ENCODE measurements at regions not wholly inside any gene's neighbourhood (a gene's known extent, or its start where the extent isn't known, plus 50 kb on each side); places are given as distances from the start of the nearest gene placed in this dataset.

GRCh38 chr2:23073671-23074070 lies 311.3 kb upstream of the KLHL29 start:
- Histone ChIP-seq H3K9ac (ENCODE audit: low read length) (no peak overlapping the region), H3K4me3 (ENCODE audit: low read length) (no peak overlapping the region), H3K9me3 (ENCODE audit: control insufficient read depth, low read length) (no peaks in the 10 kb centered on the region), H3K27me3 (replicated peaks; ENCODE audit: control insufficient read depth, insufficient read depth, low read length) (no peaks in the 10 kb centered on the region), H3K4me1 (ENCODE audit: control insufficient read depth, insufficient read depth, low read length) (no peaks in the 10 kb centered on the region), H3K36me3 (ENCODE audit: control insufficient read depth, insufficient read depth, low read length, severe bottlenecking) (no peaks in the 10 kb centered on the region)
- no peak for DNase-seq (ENCODE audit: low read depth)

DNA sequence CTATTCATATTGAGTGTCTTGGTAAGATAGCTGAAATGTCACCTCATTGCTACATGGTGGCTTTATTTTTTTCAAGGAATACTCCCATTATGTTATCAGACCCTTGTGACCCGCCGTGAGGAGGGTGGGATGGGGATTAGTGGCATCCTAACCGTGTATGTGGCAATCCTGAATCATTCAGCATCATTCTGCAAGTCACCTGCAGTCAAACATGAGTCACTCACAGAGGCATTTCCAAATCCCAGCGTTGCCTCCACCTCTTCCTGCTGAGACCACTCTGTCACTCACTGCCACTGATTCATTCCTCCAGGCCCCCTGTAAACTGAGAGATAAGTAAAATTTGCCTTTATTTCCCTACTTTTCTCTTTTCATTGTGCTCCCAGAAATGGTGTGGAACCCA lies 307.4 kb upstream of the KLHL29 start:
- Histone ChIP-seq H3K27me3 (replicated peaks; ENCODE audit: control insufficient read depth, insufficient read depth, low read length) (no peaks in the 10 kb centered on the region), H3K9me3 (ENCODE audit: control insufficient read depth, low read length) (peaks cover 14% of the 10 kb centered on the region), H3K9ac (ENCODE audit: low read length) (no peak overlapping the region), H3K36me3 (ENCODE audit: control insufficient read depth, insufficient read depth, low read length, severe bottlenecking) (no peaks in the 10 kb centered on the region), H3K4me3 (ENCODE audit: low read length) (no peak overlapping the region), H3K4me1 (ENCODE audit: control insufficient read depth, insufficient read depth, low read length) (no peaks in the 10 kb centered on the region)
- no peak for DNase-seq (ENCODE audit: low read depth)

DNA sequence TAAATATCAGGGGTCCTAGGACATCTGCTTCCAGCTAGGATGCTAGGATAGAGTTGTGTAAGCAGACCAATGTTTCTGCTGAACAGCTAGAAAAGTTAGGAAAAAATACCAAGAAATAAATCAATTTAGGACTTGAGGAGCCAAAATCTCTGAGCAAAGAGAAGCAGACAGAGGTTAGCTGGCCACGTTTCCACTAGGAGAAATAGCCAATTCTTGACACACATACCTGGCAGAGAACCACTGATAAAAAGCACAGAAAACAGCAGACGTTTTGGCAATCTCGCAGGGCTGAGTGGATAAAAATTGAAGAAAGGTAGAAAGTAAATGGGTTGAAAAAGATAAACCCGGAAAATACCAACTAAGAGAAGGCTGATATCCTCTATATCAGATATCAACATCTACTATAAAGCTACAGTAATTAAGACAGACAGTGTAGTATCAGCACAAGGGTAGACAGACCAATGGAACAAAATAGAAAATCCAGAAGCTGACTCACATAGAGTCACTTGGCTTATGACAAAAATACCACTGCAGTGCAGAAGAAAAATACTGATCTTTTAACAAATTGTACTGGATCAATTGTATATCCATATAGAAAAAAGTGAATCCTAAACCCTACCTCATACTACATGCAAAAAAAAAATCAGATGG lies 306.1 kb upstream of the KLHL29 start:
- no peak overlapping the region for H3K4me3 ChIP-seq (ENCODE audit: low read length)
- H3K9ac ChIP-seq (ENCODE audit: low read length) = no peak overlapping the region
- H3K27me3 ChIP-seq (replicated peaks; ENCODE audit: control insufficient read depth, insufficient read depth, low read length) = no peaks in the 10 kb centered on the region
- H3K9me3 ChIP-seq (ENCODE audit: control insufficient read depth, low read length) = peaks cover 14% of the 10 kb centered on the region
- H3K36me3 ChIP-seq (ENCODE audit: control insufficient read depth, insufficient read depth, low read length, severe bottlenecking) = no peaks in the 10 kb centered on the region
- no peak for DNase-seq (ENCODE audit: low read depth)
- H3K4me1 ChIP-seq (ENCODE audit: control insufficient read depth, insufficient read depth, low read length) = no peaks in the 10 kb centered on the region

DNA sequence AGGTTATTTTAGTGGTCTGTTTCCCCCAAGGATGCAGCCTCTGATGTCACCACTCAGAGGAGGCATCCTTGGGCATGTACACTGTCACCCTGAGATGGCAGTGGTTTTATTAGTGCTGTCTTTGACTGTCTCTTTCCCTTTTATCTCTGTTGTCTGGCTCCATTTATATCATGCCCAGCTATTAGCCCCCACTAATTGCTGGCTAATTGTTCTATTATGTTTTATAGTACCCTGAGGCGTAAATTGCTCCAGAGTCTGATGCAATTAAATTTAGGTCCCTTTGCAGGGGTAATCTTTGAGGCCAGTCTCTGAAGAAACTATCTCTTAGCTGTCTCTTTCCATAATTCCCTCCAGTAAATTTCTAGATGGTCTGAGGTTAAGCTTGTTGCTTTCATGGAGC lies 301.0 kb upstream of the KLHL29 start:
- Histone ChIP-seq H3K27me3 (replicated peaks; ENCODE audit: control insufficient read depth, insufficient read depth, low read length) (no peaks in the 10 kb centered on the region), H3K9me3 (ENCODE audit: control insufficient read depth, low read length) (peaks cover 14% of the 10 kb centered on the region), H3K36me3 (ENCODE audit: control insufficient read depth, insufficient read depth, low read length, severe bottlenecking) (no peaks in the 10 kb centered on the region), H3K4me3 (ENCODE audit: low read length) (no peak overlapping the region), H3K4me1 (ENCODE audit: control insufficient read depth, insufficient read depth, low read length) (no peaks in the 10 kb centered on the region), H3K9ac (ENCODE audit: low read length) (no peak overlapping the region)
- DNase-seq (ENCODE audit: low read depth) = no peak

GRCh38 chr2:23091019-23091418 lies 294.0 kb upstream of the KLHL29 start:
- H3K9me3 ChIP-seq (ENCODE audit: control insufficient read depth, low read length) = peaks cover 4% of the 10 kb centered on the region
- no peaks in the 10 kb centered on the region for H3K36me3 ChIP-seq (ENCODE audit: control insufficient read depth, insufficient read depth, low read length, severe bottlenecking)
- no peak overlapping the region for H3K9ac ChIP-seq (ENCODE audit: low read length)
- H3K27me3 ChIP-seq (replicated peaks; ENCODE audit: control insufficient read depth, insufficient read depth, low read length) = no peaks in the 10 kb centered on the region
- no peak overlapping the region for H3K4me3 ChIP-seq (ENCODE audit: low read length)
- DNase-seq (ENCODE audit: low read depth) = no peak
- no peaks in the 10 kb centered on the region for H3K4me1 ChIP-seq (ENCODE audit: control insufficient read depth, insufficient read depth, low read length)

- Histone ChIP-seq H3K36me3 (ENCODE audit: control insufficient read depth, insufficient read depth, low read length, severe bottlenecking) (no peaks in the 10 kb centered on the region), H3K4me3 (ENCODE audit: low read length) (no peak overlapping the region), H3K9me3 (ENCODE audit: control insufficient read depth, low read length) (peaks cover 4% of the 10 kb centered on the region), H3K9ac (ENCODE audit: low read length) (no peak overlapping the region), H3K4me1 (ENCODE audit: control insufficient read depth, insufficient read depth, low read length) (no peaks in the 10 kb centered on the region), H3K27me3 (replicated peaks; ENCODE audit: control insufficient read depth, insufficient read depth, low read length) (no peaks in the 10 kb centered on the region)
- no peak for DNase-seq (ENCODE audit: low read depth)
These were observed 293.1 kb upstream of the KLHL29 start for GRCh38 chr2:23091900-23092299.

DNA sequence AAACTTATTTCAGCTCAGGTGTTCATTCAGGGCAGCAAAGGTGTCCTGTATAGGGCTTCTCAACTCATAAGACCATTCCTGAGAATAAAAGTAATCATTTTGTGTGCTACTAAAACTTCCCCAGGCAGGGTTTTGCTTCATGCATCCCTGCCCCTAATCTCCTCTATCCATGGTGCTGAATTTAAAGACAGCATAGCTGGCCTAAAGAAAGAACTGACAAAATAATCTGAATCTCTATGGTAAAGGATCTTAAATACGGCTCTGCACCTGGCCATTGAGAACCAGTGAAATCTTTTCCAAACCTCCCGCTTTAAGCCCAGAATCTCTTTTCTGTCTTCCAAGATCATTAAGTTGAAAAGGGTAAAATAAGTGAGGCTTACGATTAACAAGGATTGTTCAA lies 292.1 kb upstream of the KLHL29 start:
- peak; percentile 48 for DNase-seq (ENCODE audit: low read depth)
- Histone ChIP-seq H3K9me3 (ENCODE audit: control insufficient read depth, low read length) (peaks cover 4% of the 10 kb centered on the region), H3K9ac (ENCODE audit: low read length) (no peak overlapping the region), H3K4me1 (ENCODE audit: control insufficient read depth, insufficient read depth, low read length) (peaks cover 4% of the 10 kb centered on the region), H3K36me3 (ENCODE audit: control insufficient read depth, insufficient read depth, low read length, severe bottlenecking) (no peaks in the 10 kb centered on the region), H3K27me3 (replicated peaks; ENCODE audit: control insufficient read depth, insufficient read depth, low read length) (no peaks in the 10 kb centered on the region), H3K4me3 (ENCODE audit: low read length) (no peak overlapping the region)

DNA sequence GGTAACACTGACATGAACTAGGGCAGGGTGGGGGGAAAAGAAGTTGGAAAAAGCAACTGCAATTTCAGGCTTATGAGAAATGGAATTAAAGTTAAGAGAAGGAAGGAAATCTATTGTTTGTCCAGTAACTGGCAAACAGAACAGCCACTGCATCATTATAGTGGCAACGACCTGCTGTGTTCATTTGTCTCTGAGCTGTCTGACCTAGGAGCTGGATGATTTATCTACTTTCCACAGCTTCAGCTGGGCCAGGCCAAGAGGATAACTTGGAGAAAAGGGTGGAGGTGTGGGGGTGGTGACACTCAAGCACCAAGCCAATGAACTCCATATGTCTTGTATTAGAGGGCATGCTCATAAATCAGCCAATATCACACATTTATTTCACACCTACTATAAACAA lies 291.5 kb upstream of the KLHL29 start:
- no peak for DNase-seq (ENCODE audit: low read depth)
- Histone ChIP-seq H3K36me3 (ENCODE audit: control insufficient read depth, insufficient read depth, low read length, severe bottlenecking) (no peaks in the 10 kb centered on the region), H3K9ac (ENCODE audit: low read length) (no peak overlapping the region), H3K27me3 (replicated peaks; ENCODE audit: control insufficient read depth, insufficient read depth, low read length) (no peaks in the 10 kb centered on the region), H3K4me1 (ENCODE audit: control insufficient read depth, insufficient read depth, low read length) (peaks cover 4% of the 10 kb centered on the region), H3K9me3 (ENCODE audit: control insufficient read depth, low read length) (peaks cover 4% of the 10 kb centered on the region), H3K4me3 (ENCODE audit: low read length) (no peak overlapping the region)

DNA sequence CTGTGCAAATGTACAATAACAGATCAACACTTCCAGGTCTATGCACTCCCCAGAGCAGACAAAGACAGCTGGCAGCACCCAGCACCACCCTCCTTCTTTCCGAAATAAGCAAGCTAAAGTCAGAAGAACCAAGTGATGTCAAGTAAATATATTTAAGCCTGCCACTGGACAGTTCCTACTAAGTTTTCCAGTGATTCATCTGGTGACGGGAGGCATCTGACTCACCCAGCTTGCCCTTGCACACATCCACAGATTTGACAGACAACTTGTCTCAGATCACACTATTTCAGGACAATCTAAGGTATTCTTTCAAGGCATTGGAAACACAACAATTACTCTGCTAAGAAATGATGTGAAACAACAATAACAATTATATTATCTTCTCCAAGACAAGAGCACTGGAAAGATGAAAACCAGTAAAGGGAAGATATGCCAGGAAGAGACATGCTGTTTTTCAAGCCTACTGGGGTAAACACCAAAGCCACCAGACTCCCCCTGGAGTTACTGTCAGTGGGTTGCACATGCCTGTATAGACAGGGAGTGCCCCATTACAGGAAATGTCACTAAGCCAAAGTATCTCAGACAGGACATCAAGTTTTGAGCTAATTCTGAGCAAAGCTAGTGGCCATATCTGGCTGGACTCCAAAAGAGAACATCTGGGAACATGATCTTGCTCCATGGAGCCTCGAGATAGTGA lies 287.9 kb upstream of the KLHL29 start:
- peaks cover 5% of the 10 kb centered on the region for H3K9me3 ChIP-seq (ENCODE audit: control insufficient read depth, low read length)

GRCh38 chr2:23100406-23100805 lies 284.6 kb upstream of the KLHL29 start:
- no peak overlapping the region for H3K9ac ChIP-seq (ENCODE audit: low read length)
- H3K27me3 ChIP-seq (replicated peaks; ENCODE audit: control insufficient read depth, insufficient read depth, low read length) = no peaks in the 10 kb centered on the region
- no peak for DNase-seq (ENCODE audit: low read depth)
- H3K4me1 ChIP-seq (ENCODE audit: control insufficient read depth, insufficient read depth, low read length) = peaks cover 4% of the 10 kb centered on the region
- peaks cover 5% of the 10 kb centered on the region for H3K9me3 ChIP-seq (ENCODE audit: control insufficient read depth, low read length)
- H3K4me3 ChIP-seq (ENCODE audit: low read length) = no peak overlapping the region
- H3K36me3 ChIP-seq (ENCODE audit: control insufficient read depth, insufficient read depth, low read length, severe bottlenecking) = no peaks in the 10 kb centered on the region

More for the DNA sequence above, 287.9 kb upstream of the KLHL29 start:
- no peak overlapping the region for H3K4me3 ChIP-seq (ENCODE audit: low read length)
- H3K9ac ChIP-seq (ENCODE audit: low read length) = no peak overlapping the region
- peaks cover 4% of the 10 kb centered on the region for H3K4me1 ChIP-seq (ENCODE audit: control insufficient read depth, insufficient read depth, low read length)
- H3K36me3 ChIP-seq (ENCODE audit: control insufficient read depth, insufficient read depth, low read length, severe bottlenecking) = no peaks in the 10 kb centered on the region
- DNase-seq (ENCODE audit: low read depth) = no peak
- H3K27me3 ChIP-seq (replicated peaks; ENCODE audit: control insufficient read depth, insufficient read depth, low read length) = no peaks in the 10 kb centered on the region

DNA sequence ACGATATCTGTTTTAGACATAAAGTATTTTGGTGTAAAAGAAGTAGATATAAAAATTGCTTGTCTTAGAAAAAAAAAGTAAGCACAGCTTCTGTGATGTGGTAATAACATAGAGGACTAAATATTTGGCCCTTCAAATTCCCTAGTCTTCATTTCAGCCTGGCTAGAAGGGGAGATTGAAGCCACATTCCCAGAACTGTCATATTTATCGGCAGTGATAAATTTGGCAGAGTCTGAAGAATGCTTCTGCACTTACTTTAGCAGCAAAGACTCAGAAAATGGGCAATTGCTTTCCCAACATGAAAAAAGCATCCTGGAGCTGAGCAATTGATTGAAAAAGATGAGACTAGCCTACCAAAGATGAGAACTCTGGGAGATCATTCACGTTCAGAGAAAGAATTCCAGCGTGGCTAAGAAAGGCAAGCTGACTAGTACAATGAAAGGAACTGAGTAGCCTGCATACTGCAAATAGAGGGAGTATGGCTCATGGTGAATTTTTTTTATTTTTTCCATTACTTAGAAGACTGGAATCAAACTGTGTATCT lies 278.7 kb upstream of the KLHL29 start:
- H3K9me3 ChIP-seq (ENCODE audit: control insufficient read depth, low read length) = peaks cover 3% of the 10 kb centered on the region
- no peaks in the 10 kb centered on the region for H3K4me1 ChIP-seq (ENCODE audit: control insufficient read depth, insufficient read depth, low read length)
- H3K36me3 ChIP-seq (ENCODE audit: control insufficient read depth, insufficient read depth, low read length, severe bottlenecking) = no peaks in the 10 kb centered on the region
- no peaks in the 10 kb centered on the region for H3K27me3 ChIP-seq (replicated peaks; ENCODE audit: control insufficient read depth, insufficient read depth, low read length)
- no peak overlapping the region for H3K9ac ChIP-seq (ENCODE audit: low read length)
- no peak overlapping the region for H3K4me3 ChIP-seq (ENCODE audit: low read length)
- no peak for DNase-seq (ENCODE audit: low read depth)
